ENCODE measurements at regions not wholly inside any gene's neighbourhood (a gene's known extent, or its start where the extent isn't known, plus 50 kb on each side); places are given as distances from the start of the nearest gene placed in this dataset.

DNA sequence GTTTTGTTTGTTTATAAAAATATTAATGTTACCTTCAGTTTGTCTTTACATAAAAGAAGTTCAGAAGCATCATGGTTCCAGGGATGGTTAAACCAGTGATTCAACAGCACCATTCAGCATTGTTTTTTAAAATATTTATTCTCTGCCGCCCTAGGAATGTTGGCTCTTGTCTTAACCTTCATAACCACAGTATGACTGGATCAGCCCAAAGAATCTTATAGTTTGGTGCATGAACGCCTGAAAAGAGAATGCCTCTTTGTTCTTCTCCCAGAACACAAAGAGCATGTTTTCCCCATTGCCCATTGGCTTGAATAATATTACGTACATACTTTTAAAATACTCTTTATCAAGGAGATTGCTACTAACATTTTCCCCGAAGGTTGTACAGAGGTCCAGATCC is 413.4 kb downstream of the ANXA1 start:
- no peak for DNase-seq (ENCODE audit: low spot score)

DNA sequence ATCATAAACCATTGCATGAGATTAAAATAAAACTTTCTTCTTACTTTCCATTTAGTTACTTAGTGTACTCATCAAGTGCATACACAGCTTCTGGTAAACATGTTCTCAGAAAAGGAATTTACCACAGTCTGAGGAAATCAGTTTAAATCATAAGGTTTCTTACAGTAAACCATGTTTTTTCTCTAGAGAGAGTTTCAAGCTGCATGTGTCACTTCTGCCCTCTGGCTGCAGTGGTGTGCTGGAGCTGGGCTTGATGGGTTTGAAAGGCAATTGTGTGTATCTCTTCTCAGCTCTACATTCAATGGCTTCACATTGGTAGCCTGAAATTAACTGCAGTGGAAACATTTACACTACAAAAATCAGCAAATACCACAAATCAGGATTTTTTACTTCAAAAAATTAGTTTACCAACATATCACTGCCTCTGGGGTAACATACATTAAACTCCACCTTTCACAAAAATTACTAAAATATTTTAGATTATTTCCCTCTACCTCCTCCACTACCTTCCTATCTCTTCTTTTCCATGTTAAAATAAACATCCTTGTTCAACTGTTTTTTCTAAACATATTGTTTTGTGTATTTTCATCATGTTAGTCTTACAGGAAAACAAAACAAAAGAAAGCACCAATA is 414.3 kb downstream of the ANXA1 start:
- DNase-seq (ENCODE audit: low spot score), result peak; percentile 23

DNA sequence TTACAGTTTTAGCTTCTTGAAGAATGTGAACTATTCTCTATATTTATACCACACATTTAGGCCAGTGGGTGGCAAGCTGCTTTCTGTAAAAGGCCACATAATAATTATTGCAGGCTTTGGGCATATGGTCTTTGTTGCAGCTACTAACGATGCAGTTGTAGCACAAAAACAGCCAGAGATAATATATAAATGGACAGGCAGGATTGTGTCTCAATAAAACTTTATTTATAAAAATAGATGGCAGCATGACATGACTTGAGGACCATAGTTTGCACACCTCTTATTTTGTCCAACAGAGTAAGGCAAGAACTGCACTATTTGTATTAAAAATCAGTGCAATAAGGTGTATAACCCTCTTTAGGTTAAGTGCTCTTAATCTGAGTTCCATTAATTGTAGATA is 415.0 kb downstream of the ANXA1 start:
- no peak for DNase-seq (ENCODE audit: low spot score)

DNA sequence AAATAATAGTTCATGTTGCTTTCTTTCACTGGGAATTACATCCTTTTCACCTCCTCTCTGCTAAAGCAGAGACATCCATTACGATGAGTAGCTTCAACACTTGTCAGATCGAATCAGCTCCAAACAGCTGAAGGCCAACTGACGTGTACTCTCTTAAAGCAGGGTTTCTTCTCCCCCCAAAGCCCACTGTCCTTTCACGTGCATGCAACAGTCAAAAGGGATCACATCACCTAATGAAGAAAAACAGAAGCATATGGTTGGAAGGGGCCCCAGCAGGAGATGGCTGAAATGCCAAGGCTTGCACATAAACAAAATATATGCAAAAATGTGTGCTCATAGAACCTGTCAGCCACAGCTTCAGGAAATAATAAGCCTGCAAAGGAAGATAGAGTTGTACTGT is 421.6 kb downstream of the ANXA1 start:
- DNase-seq (ENCODE audit: low spot score), result no peak

DNA sequence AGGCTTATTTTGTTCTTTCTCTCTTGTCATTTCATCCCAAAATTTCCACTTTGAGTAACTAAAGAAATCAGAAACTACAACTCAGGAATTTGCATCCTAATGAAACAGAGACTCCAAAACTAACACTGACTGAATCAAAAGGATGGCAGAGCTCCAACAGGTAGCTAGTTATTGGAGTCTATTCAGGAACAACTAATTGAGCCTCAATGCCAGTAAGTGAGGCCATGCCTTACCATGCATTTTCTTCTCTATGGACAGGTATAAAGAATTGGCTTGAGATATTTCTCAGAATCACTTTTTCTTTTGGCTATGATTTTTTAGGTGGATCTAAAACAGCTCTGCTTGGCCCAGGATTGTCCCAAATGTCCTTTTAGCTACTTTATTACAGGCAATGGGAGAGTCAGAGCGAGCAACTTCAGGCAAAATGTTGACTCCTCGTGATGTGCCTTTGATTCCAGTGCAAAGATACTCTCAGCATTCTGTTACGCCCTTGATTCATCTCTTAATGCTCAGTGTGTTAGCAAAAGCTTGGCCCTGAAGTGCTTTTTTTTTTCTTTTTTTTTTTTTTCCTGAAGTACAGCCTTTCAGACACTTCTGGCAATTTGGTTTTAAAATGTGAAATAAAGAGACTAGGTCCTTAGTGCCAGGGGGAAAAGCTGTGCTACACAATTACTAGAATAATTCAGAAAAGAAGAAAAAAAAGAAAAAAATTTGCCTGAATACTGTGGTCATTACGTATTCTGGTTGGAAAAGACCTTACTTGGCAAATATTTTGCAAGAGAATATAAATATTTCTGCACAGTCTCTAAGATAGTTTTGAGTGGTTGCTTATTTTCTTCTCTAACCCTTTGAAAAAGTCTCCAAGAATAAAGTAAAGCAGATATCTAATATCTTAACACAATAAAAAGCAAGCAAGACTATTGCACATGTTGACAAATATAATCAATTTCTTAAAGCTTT is 423.7 kb downstream of the ANXA1 start:
- DNase-seq (ENCODE audit: low spot score), result no peak

DNA sequence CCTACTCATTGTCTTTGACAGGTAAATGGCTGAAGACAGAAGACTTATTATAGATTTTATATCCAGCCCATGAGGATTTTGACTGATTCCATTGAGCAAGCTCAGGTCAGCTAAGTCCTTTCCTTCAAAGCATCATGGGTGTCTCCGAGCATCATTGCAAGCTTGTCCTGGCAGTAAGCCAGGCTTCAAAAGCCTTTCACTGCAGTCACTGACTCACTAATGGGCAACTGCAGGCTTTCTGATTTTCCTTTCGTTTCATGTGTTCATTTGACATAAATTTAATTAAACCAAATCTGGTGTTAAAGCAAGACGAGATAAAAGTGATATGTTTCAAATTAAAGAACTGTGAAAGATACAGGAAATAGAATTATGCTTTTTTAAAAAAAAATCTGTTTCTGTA is 426.2 kb downstream of the ANXA1 start:
- DNase-seq (ENCODE audit: low spot score), result no peak

DNA sequence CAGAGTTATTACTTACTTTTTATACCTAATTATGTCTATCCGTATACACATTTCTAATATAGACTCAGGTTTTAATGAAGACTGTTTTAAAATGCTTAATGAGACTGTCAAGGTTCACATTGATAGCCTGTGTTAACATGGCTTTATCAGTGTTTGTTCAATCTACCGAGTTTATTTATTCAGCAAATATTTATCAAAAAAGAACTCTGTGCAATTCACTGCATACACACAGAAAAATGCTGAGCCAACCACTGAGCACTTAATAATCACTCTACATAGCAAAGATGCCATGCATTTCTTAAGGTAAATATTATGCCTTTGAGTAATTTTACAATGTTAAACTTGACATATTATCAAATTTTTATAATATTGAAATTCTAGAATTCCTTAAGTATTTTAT is 428.2 kb downstream of the ANXA1 start:
- DNase-seq (ENCODE audit: low spot score), result no peak

DNA sequence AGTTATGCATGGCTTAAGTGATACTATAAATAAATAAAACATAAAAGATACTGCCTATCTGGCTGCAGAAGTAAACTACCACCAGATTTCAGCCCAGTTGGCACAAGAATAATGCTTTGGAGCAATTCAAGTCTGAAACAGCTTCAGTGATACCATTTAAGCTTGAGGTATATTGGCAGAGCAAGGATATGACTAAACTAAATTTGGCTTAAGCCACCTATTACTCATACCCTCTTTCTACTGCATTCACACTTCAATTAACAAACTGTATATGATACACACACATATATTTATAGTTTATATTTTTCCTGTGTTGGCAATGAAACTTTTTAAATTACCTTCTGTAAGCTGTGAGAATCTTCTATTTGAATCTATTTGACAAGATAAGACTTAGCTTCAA is 431.9 kb downstream of the ANXA1 start:
- no peak for DNase-seq (ENCODE audit: low spot score)

DNA sequence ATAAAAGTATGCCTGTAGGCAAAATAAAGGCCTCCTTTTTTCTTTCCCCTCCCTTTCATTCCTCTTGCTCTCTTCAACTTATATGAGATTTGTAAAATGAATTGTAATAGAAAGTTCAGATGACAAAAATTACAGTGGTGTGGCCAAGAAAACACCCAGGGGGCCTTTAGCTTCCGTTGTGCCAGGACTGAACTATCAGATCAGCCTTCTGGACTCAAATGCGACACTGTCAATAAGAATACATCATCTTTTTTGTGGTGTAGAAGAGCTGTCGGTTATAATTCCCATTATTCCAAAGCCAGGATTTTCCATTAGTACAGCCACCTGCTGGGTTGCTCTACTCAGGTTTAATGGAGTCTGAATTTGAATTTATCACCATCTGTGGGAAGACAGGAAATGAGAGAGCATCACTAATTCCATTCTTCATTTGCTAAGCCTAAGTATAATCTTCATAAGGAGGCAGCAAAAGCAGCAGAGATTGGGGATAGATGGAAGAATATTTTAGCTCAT is 443.4 kb downstream of the ANXA1 start:
- DNase-seq (ENCODE audit: low spot score), result no peak

DNA sequence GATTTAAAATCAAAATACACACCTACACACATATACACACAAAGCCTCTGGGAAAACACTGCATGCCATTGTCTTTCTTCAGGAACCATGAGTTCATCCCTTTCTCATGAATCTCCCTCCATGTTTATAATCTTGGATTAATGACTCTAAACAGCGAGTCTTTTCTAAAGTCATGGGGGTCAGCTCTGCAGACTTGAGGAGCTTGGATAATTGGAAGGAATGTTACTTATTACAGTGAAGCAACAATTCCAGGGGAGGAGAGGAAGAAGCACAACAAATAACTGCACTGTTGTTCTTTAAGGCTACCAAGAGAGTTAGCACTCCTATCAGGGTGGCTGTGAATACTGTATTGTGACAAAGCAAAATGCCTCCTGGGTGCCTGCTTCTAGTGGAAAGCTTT is 444.7 kb downstream of the ANXA1 start:
- DNase-seq (ENCODE audit: low spot score), result no peak

DNA sequence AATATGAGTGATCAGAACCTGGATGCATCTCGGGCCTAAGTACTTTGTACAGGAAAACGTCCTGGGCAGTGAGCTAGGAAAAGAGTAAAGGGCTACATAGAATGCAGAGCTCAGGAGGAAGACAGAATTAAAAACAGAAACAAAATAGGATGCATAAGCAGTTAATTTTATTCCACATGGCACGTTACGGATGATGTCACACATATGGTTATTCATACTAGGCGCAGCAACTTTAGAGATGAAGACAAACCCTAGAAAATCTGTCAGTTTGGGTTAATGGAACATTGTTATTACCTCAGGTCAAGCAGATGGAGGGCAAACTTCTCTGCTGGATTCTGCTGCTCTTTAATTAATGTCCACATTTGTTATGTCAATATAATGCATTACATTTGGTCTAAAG is 445.4 kb downstream of the ANXA1 start:
- DNase-seq (ENCODE audit: low spot score), result no peak

DNA sequence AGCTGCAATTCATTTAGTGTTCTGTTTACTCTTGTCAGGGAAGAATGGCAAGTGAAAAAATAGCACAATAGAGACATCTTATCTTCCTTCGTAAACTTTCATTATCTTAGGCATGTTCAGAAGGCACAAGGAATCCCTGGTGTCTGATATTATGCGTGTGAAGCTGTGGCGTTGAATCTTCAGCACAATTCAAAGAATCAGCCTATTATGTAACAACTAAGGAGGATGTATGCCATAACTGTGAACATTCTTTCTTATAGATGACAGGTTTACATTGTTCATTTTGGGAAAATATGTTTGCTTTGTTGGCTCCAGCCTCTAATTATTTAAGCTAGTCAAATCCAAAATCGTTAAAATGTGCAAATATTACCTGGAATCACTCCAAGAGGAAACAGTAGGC is 446.1 kb downstream of the ANXA1 start:
- DNase-seq (ENCODE audit: low spot score), result no peak

DNA sequence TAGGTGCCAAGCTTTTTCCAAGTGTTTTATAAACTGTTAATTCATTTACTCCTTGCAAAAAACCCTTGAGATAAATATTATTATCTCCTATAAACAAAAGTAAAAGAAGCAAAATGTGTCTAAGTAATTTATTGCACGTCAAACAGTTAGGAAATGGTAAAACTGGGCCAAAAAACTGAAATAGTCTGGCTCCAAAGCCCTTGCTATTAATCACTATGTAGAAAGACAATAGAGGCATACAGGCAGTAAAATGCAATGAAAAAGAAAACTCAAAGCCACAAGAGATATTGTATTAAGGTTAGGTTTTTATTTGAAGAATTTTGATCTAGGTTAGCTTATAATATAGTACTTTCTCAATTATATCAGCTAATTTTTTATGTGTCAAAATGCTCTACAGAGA is 457.7 kb downstream of the ANXA1 start:
- DNase-seq (ENCODE audit: low spot score), result no peak

DNA sequence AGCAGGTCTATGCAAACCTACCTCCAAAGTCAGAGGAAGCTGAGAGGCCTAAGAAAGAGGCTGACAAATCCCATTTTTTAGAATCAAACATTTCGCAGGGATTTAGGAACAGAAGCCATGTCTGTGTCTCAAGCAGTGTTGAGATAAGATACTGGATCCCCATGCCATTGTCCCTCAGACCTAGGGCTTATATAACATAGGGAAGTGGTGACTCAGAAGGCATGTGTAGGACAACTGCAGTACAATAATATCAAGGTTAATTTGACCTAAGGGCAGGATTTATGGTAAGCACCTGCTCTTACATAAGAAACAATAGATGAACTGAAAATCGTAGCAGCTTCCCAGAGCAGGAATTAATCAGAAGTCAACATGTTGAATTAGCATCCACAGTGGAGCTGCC is 459.4 kb downstream of the ANXA1 start:
- DNase-seq (ENCODE audit: low spot score), result no peak

DNA sequence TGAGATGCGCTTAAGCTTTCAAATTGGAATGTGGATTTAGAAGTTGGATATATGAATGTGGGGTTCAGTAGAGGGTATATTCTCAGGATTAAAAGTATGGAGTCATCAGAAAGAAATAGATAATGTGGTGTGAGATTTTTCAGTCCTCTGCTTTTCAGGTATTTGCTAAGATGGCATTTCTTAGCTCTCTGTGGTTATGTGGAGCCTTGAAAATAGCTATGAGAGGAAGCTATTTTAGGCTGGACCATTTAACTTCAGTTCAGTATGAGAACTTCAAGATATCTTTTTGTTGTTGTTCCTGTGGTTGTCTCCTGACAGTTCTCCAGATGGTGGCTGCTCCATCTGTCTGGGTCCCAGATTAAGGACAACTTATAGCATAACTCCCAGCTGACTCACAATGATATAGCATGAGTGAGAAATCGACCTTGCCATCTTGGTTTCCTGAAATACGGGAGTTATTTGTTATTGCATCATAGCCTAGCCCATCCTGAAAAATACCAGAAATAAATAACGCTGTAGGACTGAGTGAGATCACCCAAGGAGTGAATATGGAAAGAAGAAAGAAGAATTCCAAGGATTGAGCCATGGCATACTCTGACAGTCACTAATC is 461.5 kb downstream of the ANXA1 start:
- DNase-seq (ENCODE audit: low spot score), result no peak

DNA sequence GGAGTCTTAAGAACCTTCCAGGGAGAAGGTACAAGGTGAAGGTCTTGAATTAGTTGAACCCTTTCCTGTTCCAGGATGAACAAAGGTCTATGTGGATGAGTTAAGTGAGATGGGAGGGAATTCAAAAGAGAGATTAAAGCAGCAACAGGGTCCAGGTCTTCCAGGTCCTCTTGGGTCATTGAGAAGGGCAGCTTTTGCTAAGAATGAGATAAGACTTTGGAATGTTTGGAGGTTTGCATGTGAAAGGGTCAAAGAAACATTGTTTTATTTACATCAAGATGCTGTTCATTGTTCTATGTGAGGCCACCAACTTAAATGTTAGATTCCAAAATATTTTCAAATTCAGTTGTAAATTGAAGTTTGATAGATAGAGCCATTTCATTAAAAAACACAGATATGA is 463.9 kb downstream of the ANXA1 start:
- no peak for DNase-seq (ENCODE audit: low spot score)

DNA sequence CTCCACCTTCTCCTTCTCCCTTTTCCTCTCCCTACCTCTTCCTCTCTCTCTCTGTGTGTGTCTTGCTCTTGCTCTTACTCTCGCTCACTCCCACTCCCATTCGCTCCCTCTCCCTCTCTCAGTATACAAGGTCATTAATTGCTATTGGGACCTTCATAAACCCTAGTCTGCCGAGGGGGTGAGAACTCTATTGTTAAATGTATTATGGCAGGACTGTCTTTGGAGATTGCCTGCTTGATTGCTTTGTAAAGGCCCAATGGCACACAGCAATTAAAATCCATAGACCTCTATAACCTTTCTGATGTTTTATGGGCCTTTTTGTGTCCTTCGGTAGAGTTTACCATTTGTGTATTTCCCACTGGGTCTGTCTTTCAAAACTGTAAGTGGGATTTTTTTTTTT is 465.9 kb downstream of the ANXA1 start:
- DNase-seq (ENCODE audit: low spot score), result no peak

DNA sequence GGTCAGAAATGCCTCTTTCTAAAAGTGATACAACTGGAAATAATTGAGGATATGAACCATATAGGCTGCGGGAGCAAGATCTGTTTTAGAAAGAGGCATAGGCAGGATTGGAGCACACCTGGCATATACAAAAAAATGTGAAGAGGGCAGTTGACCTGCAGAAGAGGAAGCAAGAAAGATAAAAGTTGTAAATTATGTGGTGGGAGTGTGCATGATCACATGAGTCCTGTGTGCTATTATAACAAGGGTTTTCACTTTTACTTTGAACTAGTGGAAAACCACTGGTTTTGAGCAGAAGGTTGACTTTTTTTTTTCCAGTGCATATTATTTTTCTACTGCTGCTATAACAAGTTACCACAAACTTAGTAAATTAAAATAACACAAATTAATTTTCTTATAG is 489.3 kb downstream of the ANXA1 start:
- no peak for DNase-seq (ENCODE audit: low spot score)

DNA sequence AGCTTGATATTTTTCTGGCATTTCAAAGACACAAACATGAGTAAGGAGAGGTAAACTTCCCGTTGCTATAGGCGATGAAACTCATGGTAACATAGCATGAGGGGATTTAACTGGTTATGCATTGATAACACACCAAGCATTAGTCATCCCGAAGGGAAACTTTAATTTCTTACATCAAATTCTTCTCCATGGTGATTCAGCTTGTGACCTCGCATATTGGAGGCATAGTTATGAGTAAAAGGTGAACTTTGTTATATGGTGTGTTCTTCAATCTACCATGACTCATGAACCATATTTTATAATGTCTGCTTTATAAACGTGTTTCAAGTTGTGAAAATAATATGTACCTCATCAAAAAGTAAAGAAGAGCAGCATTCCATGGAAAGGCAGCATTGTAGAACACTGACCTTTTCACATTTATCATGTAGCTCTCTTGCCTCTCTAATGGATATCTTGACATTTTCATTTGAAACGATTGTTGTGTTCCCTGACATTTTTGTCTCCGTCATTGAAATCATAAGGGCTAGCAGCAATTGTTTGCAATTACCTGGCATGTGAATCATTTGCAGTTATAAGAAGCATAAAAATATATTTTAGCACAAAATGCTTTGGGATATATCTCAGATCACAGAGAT is 491.8 kb downstream of the ANXA1 start:
- DNase-seq (ENCODE audit: low spot score), result peak; percentile 35

DNA sequence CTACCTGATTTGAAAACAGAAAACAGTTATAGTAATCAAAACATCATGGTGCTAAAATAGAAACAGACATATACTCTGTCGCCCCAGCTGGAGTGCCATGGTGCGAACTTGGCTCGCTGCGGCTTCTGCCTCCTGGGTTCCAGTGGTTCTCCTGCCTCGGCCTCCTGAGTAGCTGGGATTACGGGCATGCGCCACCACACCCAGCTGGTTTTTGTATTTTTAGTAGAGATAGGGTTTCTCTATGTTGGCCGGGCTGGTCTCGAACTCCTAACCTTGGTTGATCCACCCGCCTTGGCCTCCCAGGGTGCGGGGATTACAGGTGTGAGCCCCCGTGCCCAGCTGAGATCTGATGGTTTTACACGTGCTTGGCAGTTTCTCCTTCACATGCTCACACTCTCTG is 495.9 kb downstream of the ANXA1 start:
- no peak for DNase-seq (ENCODE audit: low spot score)

DNA sequence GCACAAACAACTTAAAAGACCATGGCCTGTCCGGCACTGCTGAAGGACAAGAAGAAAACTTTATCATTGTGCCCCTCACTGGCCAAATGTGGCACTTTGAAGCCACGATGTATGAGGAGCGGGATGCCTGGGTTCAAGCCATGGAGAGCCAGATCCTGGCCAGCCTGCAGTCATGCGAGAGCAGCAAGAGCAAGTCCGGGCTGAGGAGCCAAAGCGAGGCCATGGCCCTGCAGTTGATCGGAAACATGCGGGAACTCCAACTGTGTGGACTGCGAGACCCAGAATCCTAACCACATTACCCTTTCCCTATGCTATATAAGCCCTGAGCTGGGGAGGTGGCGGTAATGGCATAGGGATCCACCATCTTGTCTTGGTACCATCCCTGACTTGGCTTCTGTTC is 497.9 kb downstream of the ANXA1 start:
- no peak for DNase-seq (ENCODE audit: low spot score)

DNA sequence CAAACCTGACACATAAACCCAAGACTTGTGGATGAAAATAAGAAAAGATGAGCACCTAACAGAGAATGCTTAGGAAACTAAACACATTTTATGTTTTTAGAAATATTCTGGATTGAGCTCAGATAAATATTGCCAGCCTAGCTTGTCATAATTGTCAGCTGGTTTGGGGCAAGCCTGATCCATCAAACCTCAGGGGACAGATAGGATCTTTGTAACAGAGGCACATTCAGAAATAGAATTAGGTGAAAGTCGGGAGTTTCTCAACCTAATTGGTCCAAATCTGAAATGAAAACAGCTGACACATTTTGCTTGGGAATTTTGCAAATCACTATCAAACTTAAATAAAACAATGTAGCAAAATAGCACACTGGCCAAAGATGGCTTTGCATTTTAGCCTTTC is 503.7 kb downstream of the ANXA1 start:
- DNase-seq (ENCODE audit: low spot score), result no peak

DNA sequence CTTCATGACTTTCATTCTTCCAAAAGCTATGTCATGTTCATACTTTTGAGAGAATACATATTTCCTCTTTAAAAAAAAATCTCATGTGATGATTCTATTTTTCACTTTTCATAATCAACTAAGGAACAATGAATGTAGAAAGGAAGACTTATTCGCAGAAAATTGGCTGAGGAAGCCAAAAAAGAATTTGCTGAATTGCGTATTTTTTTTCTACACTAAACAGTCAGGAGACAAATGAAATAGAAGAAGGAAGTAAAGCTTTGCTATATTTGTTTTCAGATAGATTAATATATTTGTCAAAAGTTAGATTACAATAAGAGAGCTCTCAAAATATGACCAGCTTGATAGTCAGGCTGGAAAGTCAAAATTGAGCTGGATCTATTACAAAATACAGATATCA is 504.2 kb downstream of the ANXA1 start:
- DNase-seq (ENCODE audit: low spot score), result no peak
